ENCODE measurements at regions not wholly inside any gene's neighbourhood (a gene's known extent, or its start where the extent isn't known, plus 50 kb on each side); places are given as distances from the start of the nearest gene placed in this dataset.
"Not testable (repeated sequence)": the region's sequence is repeated elsewhere in the genome, so short reads cannot be mapped to it uniquely, and the experiment has no call there.

- DNase-seq, result no peak
Observed at GRCh38 chr1:58249737-58250586, 296.6 kb downstream of the OMA1 start.

GRCh38 chr1:58249388-58249736 lies 297.2 kb downstream of the OMA1 start:
- DNase-seq, result no peak

GRCh38 chr1:58248791-58249190 lies 297.7 kb downstream of the OMA1 start:
- DNase-seq, result no peak

GRCh38 chr1:58248072-58248471 lies 298.5 kb downstream of the OMA1 start:
- no peak for DNase-seq

DNA sequence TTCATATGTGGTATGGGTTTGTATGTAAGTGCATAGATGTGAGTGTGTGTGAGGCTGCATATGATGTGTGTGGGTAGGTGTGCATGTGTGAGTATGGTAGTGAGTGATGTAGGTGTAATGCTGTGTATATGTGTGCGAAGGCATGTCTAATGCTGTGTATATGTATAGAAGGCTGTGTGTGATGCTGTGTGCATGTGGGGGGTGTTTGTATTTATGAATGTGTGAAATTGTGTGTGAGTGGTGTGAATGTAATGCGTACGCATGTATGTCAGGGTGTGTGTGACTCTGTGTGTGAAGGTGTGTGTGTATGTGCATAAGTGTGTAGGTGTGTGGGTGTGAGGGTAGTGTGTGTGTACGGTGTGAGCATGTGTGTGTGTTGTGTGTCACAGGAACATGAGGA lies 300.0 kb downstream of the OMA1 start:
- no peak for DNase-seq

DNA sequence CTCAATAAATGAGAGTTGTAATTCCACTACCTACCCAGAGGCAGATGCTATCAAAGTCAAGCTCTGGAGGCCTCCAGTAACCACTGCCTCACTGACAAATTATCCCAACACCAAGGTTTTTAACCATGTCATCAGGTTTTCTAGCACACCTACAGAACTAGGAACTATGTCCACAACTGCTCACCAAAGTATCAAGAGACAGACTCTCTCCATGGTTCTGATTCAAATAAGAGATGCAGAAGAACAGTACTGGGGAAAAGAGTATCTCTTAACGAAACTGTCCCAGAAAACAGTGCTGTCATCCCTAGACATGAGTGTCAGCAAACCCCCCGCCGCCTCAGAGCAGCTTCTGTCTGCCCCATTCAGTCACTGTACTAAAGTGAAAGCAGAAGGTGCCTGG lies 301.7 kb downstream of the OMA1 start:
- no peak for DNase-seq

DNA sequence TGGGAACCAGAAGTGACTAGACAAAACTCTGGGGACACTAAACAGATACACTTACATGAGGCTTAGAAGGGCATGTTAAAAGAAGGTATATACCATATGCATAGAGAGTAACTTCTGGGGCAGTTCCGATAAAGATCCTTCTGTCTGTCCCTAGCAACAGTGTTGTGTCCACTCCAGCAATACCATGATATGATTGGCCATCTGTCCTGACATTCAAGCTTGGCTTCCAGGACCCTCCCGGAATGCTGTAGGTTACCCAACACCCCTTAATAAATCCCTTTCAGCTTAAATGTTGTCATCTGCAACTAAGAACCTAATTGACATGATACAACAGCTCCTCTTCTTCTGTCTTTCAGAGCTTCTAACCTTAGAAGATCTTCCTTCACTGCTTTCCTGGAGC lies 307.7 kb downstream of the OMA1 start:
- no peak for DNase-seq

- no peak for DNase-seq
Observed at GRCh38 chr1:58233729-58234128, 312.8 kb downstream of the OMA1 start.

- DNase-seq, result no peak
Observed at GRCh38 chr1:58231204-58231603, 315.3 kb downstream of the OMA1 start.

DNA sequence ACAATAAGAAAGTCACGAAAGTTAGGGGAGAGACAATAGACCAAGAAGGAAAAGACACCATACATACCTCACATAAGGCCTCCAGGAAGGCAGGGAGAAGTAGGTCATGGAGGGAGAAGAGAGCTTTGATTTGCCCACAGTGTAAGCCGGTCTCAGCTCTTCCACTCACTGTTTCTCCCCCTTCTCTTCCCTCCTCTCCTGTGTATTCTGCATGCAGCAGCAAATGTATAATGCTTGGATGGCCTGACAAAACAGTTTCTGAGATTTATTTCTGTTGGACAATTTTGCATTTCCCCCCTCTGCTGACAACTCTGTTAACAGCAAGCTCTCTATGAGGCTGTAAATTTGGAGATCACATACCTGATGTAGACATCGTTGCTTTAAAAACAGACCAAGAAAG lies 318.9 kb downstream of the OMA1 start:
- DNase-seq, result no peak

GRCh38 chr1:58223522-58223921 lies 323.0 kb downstream of the OMA1 start:
- no peak for DNase-seq

- no peak for DNase-seq
Observed at GRCh38 chr1:58220836-58221472, 325.6 kb downstream of the OMA1 start.

DNA sequence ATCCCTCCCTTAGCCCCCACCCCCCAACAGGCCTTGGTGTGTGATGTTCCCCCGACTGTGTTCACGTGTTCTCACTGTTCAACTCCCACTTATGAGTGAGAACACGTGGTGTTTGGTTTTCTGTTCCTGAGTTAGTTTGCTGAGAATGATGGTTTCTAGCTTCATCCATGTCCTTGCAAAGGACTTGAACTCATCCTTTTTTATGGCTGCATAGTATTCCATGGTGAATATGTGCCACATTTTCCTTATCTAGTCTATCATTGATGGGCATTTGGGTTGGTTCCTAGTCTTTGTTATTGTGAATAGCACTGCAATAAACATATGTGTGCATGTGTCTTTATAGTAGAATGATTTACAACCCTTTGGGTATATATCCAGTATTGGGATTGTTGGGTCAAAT lies 330.4 kb downstream of the OMA1 start:
- DNase-seq, result not testable (repeated sequence)

- DNase-seq, result no peak
Observed at GRCh38 chr1:58214674-58215073, 331.9 kb downstream of the OMA1 start.

DNA sequence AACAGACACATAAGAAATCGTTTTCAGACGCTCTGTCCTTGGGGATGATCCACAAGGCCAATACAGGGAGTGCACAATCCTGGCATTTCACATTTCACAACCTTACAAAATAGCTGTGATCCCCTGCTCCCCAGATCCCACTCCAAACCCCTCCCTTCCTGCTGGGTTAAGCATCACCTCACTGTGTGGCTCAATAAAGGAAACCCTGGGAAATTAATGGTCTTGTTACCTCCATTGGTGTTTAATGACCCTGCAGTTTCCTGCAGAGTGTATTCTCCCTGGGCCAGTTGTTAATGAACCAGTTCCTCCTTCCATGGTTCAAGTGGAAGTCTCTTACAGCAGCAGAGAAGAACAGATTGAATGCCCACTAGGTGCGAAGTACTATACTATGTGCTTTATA lies 334.7 kb downstream of the OMA1 start:
- DNase-seq, result no peak

- no peak for DNase-seq
Observed at GRCh38 chr1:58209575-58209974, 337.0 kb downstream of the OMA1 start.

GRCh38 chr1:58206749-58207148 lies 339.8 kb downstream of the OMA1 start:
- DNase-seq, result no peak

- DNase-seq, result no peak
Observed at GRCh38 chr1:58204284-58204683, 342.2 kb downstream of the OMA1 start.

DNA sequence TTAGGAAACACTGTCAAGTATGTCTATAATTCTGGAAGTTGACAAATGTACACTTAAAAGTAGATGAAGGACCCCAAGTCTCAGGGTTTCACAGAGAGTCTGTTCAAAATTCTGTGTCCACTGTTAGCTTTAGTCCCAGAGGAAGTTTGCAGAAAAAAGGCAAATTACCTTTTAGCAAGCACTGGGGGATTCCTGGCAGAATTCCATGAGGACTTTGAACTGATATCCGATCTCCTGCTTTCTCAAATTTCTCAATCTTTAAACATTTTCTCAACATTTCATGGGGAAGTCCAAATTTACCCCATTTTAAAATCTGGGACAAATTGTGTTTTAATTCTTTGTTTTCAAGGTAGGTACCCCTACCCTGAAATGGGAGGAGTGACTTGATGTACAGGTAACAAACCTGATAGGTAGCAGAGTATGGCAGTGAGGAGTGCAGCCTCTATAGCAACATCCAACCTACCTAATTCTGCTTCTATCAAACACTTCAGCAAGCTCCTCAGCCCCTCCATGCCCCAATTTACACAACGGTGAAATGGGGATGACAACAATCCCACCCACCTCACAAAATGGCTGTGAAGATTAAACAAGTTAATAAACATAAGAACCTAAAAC lies 344.9 kb downstream of the OMA1 start:
- no peak for DNase-seq

DNA sequence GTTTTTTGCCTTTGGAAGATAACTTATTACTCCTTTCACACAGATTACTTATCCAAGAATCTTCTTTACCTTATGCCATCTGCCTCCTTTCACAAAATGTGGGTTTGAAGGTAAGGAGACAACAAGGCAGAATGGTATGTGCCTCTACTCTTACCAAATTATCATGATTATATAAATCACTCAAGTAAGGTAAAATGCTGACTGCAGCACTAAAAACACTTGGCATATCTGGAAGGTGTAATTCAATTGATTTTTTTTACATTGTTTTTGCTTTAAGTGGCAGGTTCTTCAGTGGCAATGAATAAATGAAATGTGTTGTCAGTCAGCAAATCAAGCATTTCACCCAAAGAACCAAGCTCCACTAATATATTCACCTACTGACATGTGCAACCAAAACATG lies 346.1 kb downstream of the OMA1 start:
- no peak for DNase-seq

DNA sequence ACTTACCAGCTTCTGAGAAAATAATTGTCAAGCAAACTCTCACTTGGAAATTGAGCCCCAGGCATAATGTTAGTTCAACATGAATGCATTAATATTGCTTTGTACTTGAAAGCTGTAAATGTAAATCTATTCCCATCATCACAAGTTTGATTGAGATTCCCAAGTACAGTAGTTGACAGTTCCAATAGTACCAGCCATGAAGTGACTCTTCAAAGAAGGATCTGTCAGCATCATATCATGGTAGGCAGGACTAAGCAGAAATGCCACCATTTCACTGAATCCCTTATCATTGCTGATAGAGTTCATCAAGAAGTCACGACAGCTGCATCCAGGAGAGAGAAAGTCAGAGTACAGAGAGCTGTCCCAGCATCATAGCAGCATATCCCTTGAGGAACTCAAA lies 348.7 kb downstream of the OMA1 start:
- no peak for DNase-seq

DNA sequence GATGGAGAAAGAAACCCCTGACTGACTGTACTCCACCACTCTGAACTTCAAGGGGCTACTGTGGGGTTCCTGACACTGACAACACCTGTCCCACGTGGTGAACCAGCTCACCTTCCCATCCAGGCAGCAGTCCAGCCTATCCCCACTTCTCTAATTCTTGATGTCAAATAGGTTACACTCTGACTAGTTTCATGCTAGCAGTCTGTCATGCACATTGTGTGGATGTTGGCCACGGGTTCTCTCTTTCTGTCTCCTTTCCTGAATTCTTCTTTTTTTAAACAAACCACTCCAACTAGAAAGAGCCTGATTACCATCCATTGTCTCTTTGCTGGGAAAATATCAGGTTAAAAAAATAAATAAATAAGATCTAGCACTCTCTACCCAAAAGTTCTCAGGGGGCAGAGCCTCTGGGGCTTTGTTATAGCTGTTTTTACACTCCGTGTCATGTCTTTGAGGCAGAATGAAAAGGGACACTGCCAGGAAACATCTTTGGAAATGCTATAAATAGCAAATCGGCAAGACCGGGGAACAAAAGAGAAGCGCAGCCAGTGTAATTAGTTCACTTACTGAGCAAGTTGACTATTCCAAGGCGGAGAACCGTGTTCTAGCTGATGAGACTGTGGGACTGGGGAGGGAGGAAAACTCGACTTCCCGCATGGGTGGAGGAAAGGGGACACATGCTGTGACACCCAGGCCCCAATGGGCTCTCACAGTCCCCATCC lies 356.1 kb downstream of the OMA1 start:
- DNase-seq, result no peak

DNA sequence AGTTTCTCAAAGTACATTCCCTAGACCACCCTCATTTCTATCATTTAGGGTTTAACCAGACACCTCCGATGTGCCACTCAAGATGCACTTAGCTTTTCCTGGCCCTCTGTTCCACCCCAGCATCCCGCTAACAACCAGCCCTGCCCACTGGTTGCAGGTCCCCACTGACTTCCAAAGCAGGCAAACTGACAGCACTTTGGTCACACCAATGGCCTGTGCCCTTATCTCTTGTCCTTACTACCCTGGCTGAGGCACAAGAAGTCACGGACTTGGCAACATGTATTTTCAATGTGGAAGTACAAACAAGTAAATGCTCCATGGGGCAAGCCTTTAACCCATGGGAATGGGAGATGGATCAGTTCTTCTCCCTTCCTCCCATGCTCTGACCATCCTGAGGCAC lies 357.1 kb downstream of the OMA1 start:
- no peak for DNase-seq

DNA sequence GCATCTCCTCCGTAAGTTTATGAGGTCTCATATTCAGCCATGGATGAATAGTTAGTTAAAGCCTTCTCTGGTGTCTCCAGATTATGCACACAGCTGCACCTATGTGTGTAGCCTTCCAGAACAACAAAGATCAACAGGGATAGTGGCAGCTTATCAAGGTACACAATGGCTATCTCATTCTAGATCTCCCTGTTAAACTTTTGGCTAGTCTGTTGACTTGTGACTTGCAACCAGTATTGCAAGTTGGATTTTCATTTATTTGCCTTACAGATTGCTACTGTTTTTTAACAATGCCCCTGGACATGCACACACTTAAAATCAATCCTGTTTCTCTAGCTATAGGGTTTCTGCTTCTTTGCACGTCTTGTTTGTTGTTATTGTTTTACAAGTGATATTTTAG lies 363.2 kb downstream of the OMA1 start:
- no peak for DNase-seq
